HCT116 (cell line): ENCODE measurements at regions not wholly inside any gene's neighbourhood (a gene's known extent, or its start where the extent isn't known, plus 50 kb on each side); places are given as distances from the start of the nearest gene placed in this dataset.

Source experiments
- ATAC-seq: fragments of 200-7000 bp; cut with Tn5 transposase; 2 replicates; pipeline ENCODE4 v1.9.1; 2020; ENCODE audit warnings: mild to moderate bottlenecking, moderate library complexity
- BruUV-seq: library from RNA; stranded (reverse); fragments of 400-500 nt; replicated peaks from 2 replicates; lab custom pipeline; 2021; lab: Mats Ljungman, UMichigan
- CTCF ChIA-PET: fragments of 300-600 bp; sonication (Branson Sonifier 250); formaldehyde crosslinking; loops from one replicate; lab custom pipeline; 2021; ENCODE audit warnings: antibody characterized with exemption; lab: Charles Lee
- POLR2A ChIA-PET: fragments of 300-600, 350-600 bp; sonication (Branson Sonifier 250); formaldehyde crosslinking; loops from one replicate; lab custom pipeline; 2021; ENCODE audit warnings: antibody characterized with exemption; lab: Charles Lee
- RAD21 ChIA-PET, 2 experiments: fragments of 300-600 bp; sonication (Branson Sonifier 250); formaldehyde crosslinking; loops; one replicate each; lab custom pipeline; 2023; ENCODE audit warnings: low total read pairs in 2 of 2; ENCODE audit not compliant: uncharacterized antibody in 2 of 2, unreplicated experiment in 2 of 2, low non-redundant PET in 1 of 2; lab: Charles Lee
- DNase-seq: peaks from one replicate; pipeline ENCODE4 v3.0.0-alpha.2; 2010; ENCODE audit warnings: low read depth, low spot score
- H2AFZ ChIP-seq: fragments of 200-600 bp; shearing (Covaris generic), sonication (generic); 2 replicates; pipeline ENCODE4 v1.6.1; 2017; ENCODE audit warnings: low read depth, mixed run types, mixed read lengths, antibody characterized with exemption, low read length; ENCODE audit not compliant: poor library complexity, severe bottlenecking
- H3K27ac ChIP-seq: 2 replicates; pipeline ENCODE4 v1.5.1; 2012; ENCODE audit warnings: low read depth, low read length
- H3K27me3 ChIP-seq: fragments of 200-600 bp; sonication (generic); 2 replicates; pipeline ENCODE4 v1.6.1; 2016; ENCODE audit warnings: mixed run types, low read length, mixed read lengths; ENCODE audit not compliant: insufficient read depth
- H3K36me3 ChIP-seq, 2 experiments: fragments of 200-500 bp in 1 of 2; fragments of 200-600 bp in 1 of 2; sonication (Bioruptor generic) in 1 of 2; sonication (generic) in 1 of 2; 2 replicates each; pipeline versions ENCODE4 v1.5.1 to v1.6.1; 2014 to 2016; ENCODE audit warnings: low read length in 2 of 2, inconsistent platforms in 1 of 2, mixed read lengths in 1 of 2, mixed run types in 1 of 2; ENCODE audit not compliant: insufficient read depth in 2 of 2, control insufficient read depth in 1 of 2
- H3K4me1 ChIP-seq, 2 experiments: fragments of 200-600 bp in 1 of 2; sonication (generic) in 1 of 2; 2 replicates each; pipeline versions ENCODE4 v1.5.1 to v1.6.1; 2012 to 2017; ENCODE audit warnings: low read length in 2 of 2, inconsistent platforms in 1 of 2, mild to moderate bottlenecking in 1 of 2, mixed read lengths in 1 of 2, mixed run types in 1 of 2, moderate library complexity in 1 of 2; ENCODE audit not compliant: insufficient read depth in 2 of 2, control insufficient read depth in 1 of 2
- H3K4me2 ChIP-seq: fragments of 200-600 bp; sonication (generic); 2 replicates; pipeline ENCODE4 v1.6.1; 2017; ENCODE audit warnings: mixed run types, low read length, mixed read lengths
- H3K4me3 ChIP-seq, 2 experiments: fragments of 200-600 bp in 1 of 2; sonication (generic) in 1 of 2; replicated peaks in 1 of 2; 2 replicates each; pipeline ENCODE4 v1.5.1; 2011 to 2016; ENCODE audit warnings: low read length in 2 of 2, control low read depth in 1 of 2, low read depth in 1 of 2, mild to moderate bottlenecking in 1 of 2, mixed read lengths in 1 of 2, mixed run types in 1 of 2
- H3K79me2 ChIP-seq: fragments of 200-600 bp; sonication (generic); 2 replicates; pipeline ENCODE4 v1.6.1; 2017; ENCODE audit warnings: mild to moderate bottlenecking, mixed run types, low read length, moderate library complexity, mixed read lengths; ENCODE audit not compliant: insufficient read depth
- H3K9ac ChIP-seq: fragments of 200-600 bp; sonication (generic); 2 replicates; pipeline ENCODE4 v1.6.1; 2016; ENCODE audit warnings: low read length, mixed read lengths
- H3K9me2 ChIP-seq: fragments of 200-600 bp; sonication (generic), shearing (Covaris generic); 2 replicates; pipeline ENCODE4 v1.6.1; 2017; ENCODE audit warnings: mixed run types, mild to moderate bottlenecking, moderate library complexity; ENCODE audit not compliant: insufficient read depth
- H3K9me3 ChIP-seq, 2 experiments: fragments of 200-500 bp in 1 of 2; fragments of 200-600 bp in 1 of 2; sonication (Bioruptor generic) in 1 of 2; sonication (generic) in 1 of 2; 2 replicates each; pipeline ENCODE4 v1.6.1; 2014 to 2017; ENCODE audit warnings: low read length in 2 of 2, mixed read lengths in 2 of 2, inconsistent platforms in 1 of 2, low read depth in 1 of 2, mild to moderate bottlenecking in 1 of 2, mixed run types in 1 of 2, moderate library complexity in 1 of 2; ENCODE audit not compliant: control insufficient read depth in 1 of 2, insufficient read depth in 1 of 2
- H4K20me1 ChIP-seq: fragments of 200-600 bp; sonication (generic), shearing (Covaris generic); 2 replicates; pipeline ENCODE4 v1.6.1; 2017; ENCODE audit warnings: mixed run types, mild to moderate bottlenecking, moderate library complexity; ENCODE audit not compliant: insufficient read depth
- CBX3 ChIP-seq: IDR thresholded peaks from 2 replicates; pipeline ENCODE4 v1.6.1; 2012; ENCODE audit warnings: low read depth
- CEBPB ChIP-seq: IDR thresholded peaks from 2 replicates; pipeline ENCODE4 v1.6.1; 2012; ENCODE audit warnings: low read depth
- EGR1 ChIP-seq: IDR thresholded peaks from 2 replicates; pipeline ENCODE4 v1.6.1; 2012; ENCODE audit warnings: low read depth
- EZH2 ChIP-seq: fragments of 200-600 bp; sonication (generic); IDR thresholded peaks from 2 replicates; pipeline ENCODE4 v1.6.1; 2017; ENCODE audit warnings: antibody characterized with exemption, mixed run types
- FOSL1 ChIP-seq: IDR thresholded peaks from 2 replicates; pipeline ENCODE4 v1.6.1; 2012; ENCODE audit warnings: low read depth
- POLR2A ChIP-seq: IDR thresholded peaks from 2 replicates; pipeline ENCODE4 v1.7.0; 2011; ENCODE audit warnings: borderline replicate concordance; ENCODE audit not compliant: insufficient read depth, insufficient read length; ENCODE audit errors: extremely low read depth
- POLR2AphosphoS5 ChIP-seq: IDR thresholded peaks from 2 replicates; pipeline ENCODE4 v1.6.1; 2011; ENCODE audit warnings: mild to moderate bottlenecking, low read depth, low read length, moderate library complexity
- RAD21 ChIP-seq: IDR thresholded peaks from 2 replicates; pipeline ENCODE4 v1.6.1; 2012; ENCODE audit warnings: low read depth, mild to moderate bottlenecking
- SIN3A ChIP-seq: IDR thresholded peaks from 2 replicates; pipeline ENCODE4 v1.6.1; 2012; ENCODE audit warnings: low read depth
- SP1 ChIP-seq: IDR thresholded peaks from 2 replicates; pipeline ENCODE4 v1.6.1; 2012; ENCODE audit warnings: low read depth
- SRF ChIP-seq: IDR thresholded peaks from 2 replicates; pipeline ENCODE4 v1.6.1; 2012; ENCODE audit warnings: low read depth
- YY1 ChIP-seq: IDR thresholded peaks from 2 replicates; pipeline ENCODE4 v1.6.1; 2011; ENCODE audit warnings: low read length, low read depth, moderate library complexity, mild to moderate bottlenecking; ENCODE audit not compliant: insufficient replicate concordance; ENCODE audit errors: extremely low read depth
- ZFX ChIP-seq: fragments of 450-650 bp; IDR thresholded peaks from 2 replicates; pipeline ENCODE4 v1.6.1; 2017
- ZNF274 ChIP-seq: fragments of 200-500 bp; sonication (Bioruptor generic); IDR thresholded peaks from 2 replicates; pipeline ENCODE4 v1.6.1; 2014; ENCODE audit warnings: mild to moderate bottlenecking, low read depth, low read length, inconsistent platforms
- intact Hi-C: fragments of 100-400 bp; cut with micrococcal nuclease; formaldehyde crosslinking; loops from 2 replicates; pipeline ENCODE4 v1.10.0; 2022
- TF ChIP-seq, protein P1 (sequence below): IDR thresholded peaks from 2 replicates; pipeline ENCODE4 v1.6.1; 2012
- TF ChIP-seq, protein P2 (sequence below): IDR thresholded peaks from 2 replicates; pipeline ENCODE4 v1.6.1; 2012
- TF ChIP-seq, protein P3 (sequence below): IDR thresholded peaks from 2 replicates; pipeline ENCODE4 v1.6.1; 2012; ENCODE audit warnings: low read depth
- TF ChIP-seq, protein P4 (sequence below): IDR thresholded peaks from 2 replicates; pipeline ENCODE4 v1.6.1; 2011; ENCODE audit warnings: mild to moderate bottlenecking, low read length, moderate library complexity; ENCODE audit not compliant: insufficient replicate concordance; ENCODE audit errors: extremely low read depth

DNA sequence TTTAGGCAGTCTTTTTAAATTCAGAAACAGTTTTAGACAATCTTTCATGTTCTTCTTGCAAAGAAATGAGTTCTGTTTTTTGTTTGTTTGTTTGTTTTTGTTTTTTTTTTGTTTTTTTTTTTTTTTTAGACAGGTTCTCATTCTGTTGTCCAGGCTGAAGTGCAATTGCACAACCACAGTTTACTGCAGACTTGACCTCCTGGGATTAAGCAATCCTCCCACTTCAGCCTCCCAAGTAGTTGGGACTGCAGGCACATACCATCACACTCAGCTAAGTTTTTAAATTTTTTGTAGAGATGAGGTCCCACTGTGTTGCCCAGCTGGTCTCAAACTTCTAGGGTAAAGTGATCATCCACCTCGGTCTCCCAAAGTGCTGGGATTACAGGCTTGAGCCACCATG lies 96.2 kb downstream of the OTOR start:
- DNase-seq (no peak), ATAC-seq (no peak)

DNA sequence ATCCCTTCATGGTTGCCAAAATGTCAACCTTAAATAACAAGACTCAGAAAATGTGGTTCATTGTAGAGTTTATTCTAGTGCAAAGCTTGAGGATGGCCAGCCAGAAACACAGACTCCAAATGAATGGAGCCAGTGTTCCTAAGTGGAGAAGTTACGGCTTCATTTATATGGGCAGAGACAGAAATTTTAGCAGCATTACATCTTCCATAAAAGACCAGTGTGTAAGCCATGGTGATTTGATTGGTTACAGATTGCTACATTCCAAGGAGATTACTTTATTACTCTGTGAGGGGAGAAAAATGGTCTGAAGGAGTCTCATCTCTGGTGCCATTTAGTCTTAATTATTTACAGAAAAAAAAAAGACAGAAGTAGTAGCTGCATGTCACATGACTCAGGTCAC lies 97.8 kb downstream of the OTOR start:
- ATAC-seq: no peak
- Histone ChIP-seq H3K79me2 (no peaks in the 10 kb centered on the region), H3K36me3 (no peaks in the 10 kb centered on the region), H2AFZ (no peak overlapping the region), H3K4me1 (no peaks in the 10 kb centered on the region), H3K4me2 (no peak overlapping the region), H3K27ac (no peak overlapping the region), H4K20me1 (no peaks in the 10 kb centered on the region), H3K9me3 (no peaks in the 10 kb centered on the region), H3K27me3 (peaks cover 8% of the 10 kb centered on the region; the same call in 1 of the 2 replicates), H3K9me2 (no peaks in the 10 kb centered on the region), H3K4me3 (no peak overlapping the region), H3K9ac (no peak overlapping the region)
- ChIA-PET POLR2A (no interaction called here), RAD21 (no interaction called here), CTCF (interaction anchor here (1.0 kb wide), 1 partner anchor 24 kb away, joined by 3 read pairs; no protein-coding TSS in a partner anchor)
- intact Hi-C loops: no loop called here
- DNase-seq: no peak
- BruUV-seq: no TSS peak
- TF ChIP-seq CEBPB (no peak), POLR2AphosphoS5 (no peak), ZNF274 (no peak), RAD21 (no peak), SP1 (no peak), YY1 (no peak), POLR2A (no peak), EGR1 (no peak), FOSL1 (no peak), SIN3A (no peak), ZFX (no peak), CBX3 (no peak), SRF (no peak)
- TF ChIP-seq, protein P1, sequence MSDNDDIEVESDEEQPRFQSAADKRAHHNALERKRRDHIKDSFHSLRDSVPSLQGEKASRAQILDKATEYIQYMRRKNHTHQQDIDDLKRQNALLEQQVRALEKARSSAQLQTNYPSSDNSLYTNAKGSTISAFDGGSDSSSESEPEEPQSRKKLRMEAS: no peak
- TF ChIP-seq, protein P2, sequence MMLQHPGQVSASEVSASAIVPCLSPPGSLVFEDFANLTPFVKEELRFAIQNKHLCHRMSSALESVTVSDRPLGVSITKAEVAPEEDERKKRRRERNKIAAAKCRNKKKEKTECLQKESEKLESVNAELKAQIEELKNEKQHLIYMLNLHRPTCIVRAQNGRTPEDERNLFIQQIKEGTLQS: no peak
- TF ChIP-seq, protein P3, sequence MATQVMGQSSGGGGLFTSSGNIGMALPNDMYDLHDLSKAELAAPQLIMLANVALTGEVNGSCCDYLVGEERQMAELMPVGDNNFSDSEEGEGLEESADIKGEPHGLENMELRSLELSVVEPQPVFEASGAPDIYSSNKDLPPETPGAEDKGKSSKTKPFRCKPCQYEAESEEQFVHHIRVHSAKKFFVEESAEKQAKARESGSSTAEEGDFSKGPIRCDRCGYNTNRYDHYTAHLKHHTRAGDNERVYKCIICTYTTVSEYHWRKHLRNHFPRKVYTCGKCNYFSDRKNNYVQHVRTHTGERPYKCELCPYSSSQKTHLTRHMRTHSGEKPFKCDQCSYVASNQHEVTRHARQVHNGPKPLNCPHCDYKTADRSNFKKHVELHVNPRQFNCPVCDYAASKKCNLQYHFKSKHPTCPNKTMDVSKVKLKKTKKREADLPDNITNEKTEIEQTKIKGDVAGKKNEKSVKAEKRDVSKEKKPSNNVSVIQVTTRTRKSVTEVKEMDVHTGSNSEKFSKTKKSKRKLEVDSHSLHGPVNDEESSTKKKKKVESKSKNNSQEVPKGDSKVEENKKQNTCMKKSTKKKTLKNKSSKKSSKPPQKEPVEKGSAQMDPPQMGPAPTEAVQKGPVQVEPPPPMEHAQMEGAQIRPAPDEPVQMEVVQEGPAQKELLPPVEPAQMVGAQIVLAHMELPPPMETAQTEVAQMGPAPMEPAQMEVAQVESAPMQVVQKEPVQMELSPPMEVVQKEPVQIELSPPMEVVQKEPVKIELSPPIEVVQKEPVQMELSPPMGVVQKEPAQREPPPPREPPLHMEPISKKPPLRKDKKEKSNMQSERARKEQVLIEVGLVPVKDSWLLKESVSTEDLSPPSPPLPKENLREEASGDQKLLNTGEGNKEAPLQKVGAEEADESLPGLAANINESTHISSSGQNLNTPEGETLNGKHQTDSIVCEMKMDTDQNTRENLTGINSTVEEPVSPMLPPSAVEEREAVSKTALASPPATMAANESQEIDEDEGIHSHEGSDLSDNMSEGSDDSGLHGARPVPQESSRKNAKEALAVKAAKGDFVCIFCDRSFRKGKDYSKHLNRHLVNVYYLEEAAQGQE: no peak
- TF ChIP-seq, protein P4, sequence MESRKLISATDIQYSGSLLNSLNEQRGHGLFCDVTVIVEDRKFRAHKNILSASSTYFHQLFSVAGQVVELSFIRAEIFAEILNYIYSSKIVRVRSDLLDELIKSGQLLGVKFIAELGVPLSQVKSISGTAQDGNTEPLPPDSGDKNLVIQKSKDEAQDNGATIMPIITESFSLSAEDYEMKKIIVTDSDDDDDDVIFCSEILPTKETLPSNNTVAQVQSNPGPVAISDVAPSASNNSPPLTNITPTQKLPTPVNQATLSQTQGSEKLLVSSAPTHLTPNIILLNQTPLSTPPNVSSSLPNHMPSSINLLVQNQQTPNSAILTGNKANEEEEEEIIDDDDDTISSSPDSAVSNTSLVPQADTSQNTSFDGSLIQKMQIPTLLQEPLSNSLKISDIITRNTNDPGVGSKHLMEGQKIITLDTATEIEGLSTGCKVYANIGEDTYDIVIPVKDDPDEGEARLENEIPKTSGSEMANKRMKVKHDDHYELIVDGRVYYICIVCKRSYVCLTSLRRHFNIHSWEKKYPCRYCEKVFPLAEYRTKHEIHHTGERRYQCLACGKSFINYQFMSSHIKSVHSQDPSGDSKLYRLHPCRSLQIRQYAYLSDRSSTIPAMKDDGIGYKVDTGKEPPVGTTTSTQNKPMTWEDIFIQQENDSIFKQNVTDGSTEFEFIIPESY: no peak

More for the DNA sequence above, 96.2 kb downstream of the OTOR start:
- H3K79me2 ChIP-seq: no peaks in the 10 kb centered on the region
- CTCF ChIA-PET: interaction anchor here (0.9 kb wide), 1 partner anchor 443 kb away, joined by 6 read pairs; no protein-coding TSS in a partner anchor
- BruUV-seq: no TSS peak
- no peaks in the 10 kb centered on the region for H3K9me3 ChIP-seq
- no peak overlapping the region for H3K4me2 ChIP-seq
- RAD21 ChIA-PET: no interaction called here
- intact Hi-C loops: no loop called here
- no peaks in the 10 kb centered on the region for H3K36me3 ChIP-seq
- no peaks in the 10 kb centered on the region for H3K4me1 ChIP-seq
- H3K9me2 ChIP-seq: no peaks in the 10 kb centered on the region
- H3K4me3 ChIP-seq: no peak overlapping the region
- TF ChIP-seq EZH2: no peak
- TF ChIP-seq, all 23 proteins: peak for 0
- no peak overlapping the region for H3K9ac ChIP-seq
- peaks cover 16% of the 10 kb centered on the region for H3K27me3 ChIP-seq
- H2AFZ ChIP-seq: no peak overlapping the region
- H4K20me1 ChIP-seq: no peaks in the 10 kb centered on the region
- POLR2A ChIA-PET: no interaction called here
- H3K27ac ChIP-seq: no peak overlapping the region
